Esophagus muscularis mucosa (tissue), 4 donors: ENCODE measurements at regions not wholly inside any gene's neighbourhood (a gene's known extent, or its start where the extent isn't known, plus 50 kb on each side); places are given as distances from the start of the nearest gene placed in this dataset.

Experiments
- EP300 ChIP-seq: sonication (generic); formaldehyde crosslinking; IDR thresholded peaks from one replicate; pipeline ENCODE4 v1.6.1; 2017; ENCODE audit warnings: antibody characterized with exemption
- POLR2AphosphoS5 ChIP-seq, 2 donors: sonication (generic); formaldehyde crosslinking; IDR thresholded peaks; one replicate each; pipeline ENCODE4 v1.6.1; 2017; ENCODE audit warnings: antibody characterized with exemption in 2 of 2
- TF ChIP-seq, protein P1 (sequence below), 3 experiments: fragments of 200-600 bp in 2 of 3; fragments of 450-650 bp in 1 of 3; sonication (generic) in 2 of 3; IDR thresholded peaks; one replicate each; pipeline ENCODE4 v1.5.1; 2017 to 2019; ENCODE audit warnings: antibody characterized with exemption in 3 of 3, mild to moderate bottlenecking in 2 of 3, moderate library complexity in 1 of 3

DNA sequence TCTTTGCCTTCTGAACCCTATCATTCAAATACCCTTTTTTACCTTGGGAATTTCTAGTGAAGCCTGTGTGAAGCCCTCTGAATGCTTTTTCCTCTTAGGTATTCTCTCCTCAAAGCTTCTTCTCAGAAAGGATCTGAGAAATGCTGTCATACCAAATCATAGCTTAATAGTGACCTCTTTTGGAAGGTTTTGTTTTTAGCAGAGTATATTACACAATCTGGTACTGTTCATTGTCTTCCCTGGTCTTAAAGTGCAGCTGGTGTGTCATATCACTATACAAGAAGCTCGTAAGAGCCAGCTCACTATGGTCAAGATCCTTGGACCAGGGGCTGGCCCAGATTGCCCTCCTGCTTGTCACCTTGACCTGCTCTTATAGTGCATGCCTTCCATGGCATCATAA lies 204.4 kb upstream of the ANO5 start:
- TF ChIP-seq EP300 (no peak), POLR2AphosphoS5 (IDR thresholded peaks at IDR 0.05) (no peak)
- TF ChIP-seq, protein P1, sequence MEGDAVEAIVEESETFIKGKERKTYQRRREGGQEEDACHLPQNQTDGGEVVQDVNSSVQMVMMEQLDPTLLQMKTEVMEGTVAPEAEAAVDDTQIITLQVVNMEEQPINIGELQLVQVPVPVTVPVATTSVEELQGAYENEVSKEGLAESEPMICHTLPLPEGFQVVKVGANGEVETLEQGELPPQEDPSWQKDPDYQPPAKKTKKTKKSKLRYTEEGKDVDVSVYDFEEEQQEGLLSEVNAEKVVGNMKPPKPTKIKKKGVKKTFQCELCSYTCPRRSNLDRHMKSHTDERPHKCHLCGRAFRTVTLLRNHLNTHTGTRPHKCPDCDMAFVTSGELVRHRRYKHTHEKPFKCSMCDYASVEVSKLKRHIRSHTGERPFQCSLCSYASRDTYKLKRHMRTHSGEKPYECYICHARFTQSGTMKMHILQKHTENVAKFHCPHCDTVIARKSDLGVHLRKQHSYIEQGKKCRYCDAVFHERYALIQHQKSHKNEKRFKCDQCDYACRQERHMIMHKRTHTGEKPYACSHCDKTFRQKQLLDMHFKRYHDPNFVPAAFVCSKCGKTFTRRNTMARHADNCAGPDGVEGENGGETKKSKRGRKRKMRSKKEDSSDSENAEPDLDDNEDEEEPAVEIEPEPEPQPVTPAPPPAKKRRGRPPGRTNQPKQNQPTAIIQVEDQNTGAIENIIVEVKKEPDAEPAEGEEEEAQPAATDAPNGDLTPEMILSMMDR (IDR thresholded peaks at IDR 0.05): peak in 1 of 3 experiments; percentile 19
